ENCODE measurements at regions not wholly inside any gene's neighbourhood (a gene's known extent, or its start where the extent isn't known, plus 50 kb on each side); places are given as distances from the start of the nearest gene placed in this dataset.

DNA sequence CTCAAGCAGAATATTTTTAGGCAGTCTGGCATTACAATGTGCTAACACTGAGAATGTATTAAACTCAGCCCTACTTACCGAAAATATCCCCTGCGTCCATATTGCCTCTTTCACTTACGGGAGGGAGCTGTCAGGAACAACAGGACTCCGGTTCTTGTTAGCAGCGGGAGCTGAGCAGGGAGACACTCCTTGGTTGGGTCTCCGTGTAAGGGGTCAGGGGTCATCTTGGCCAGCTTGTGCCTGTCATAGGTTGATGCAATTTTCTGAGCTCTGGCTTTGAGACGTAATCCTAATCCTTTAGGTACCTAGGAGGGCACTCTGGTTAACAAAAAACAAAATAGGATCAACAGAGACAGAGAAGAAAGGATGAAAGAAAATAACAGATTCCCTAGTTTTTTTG is 1477.2 kb downstream of the BRD1 start:
- H2AFZ ChIP-seq (ENCODE audit: low read depth, low read length, severe bottlenecking), result no peak overlapping the region
- no peak overlapping the region for H3K9ac ChIP-seq (ENCODE audit: low read length)
- no peaks in the 10 kb centered on the region for H3K27me3 ChIP-seq (ENCODE audit: low read length)
- no peak overlapping the region for H3K27ac ChIP-seq (ENCODE audit: low read depth, low read length)
- H3K36me3 ChIP-seq (ENCODE audit: low read length), result no peaks in the 10 kb centered on the region
- H3K9me3 ChIP-seq (ENCODE audit: insufficient read depth, low read length), result no peaks in the 10 kb centered on the region
- TF ChIP-seq CTCF (IDR thresholded peaks at IDR 0.05; ENCODE audit: insufficient read depth, low read length, poor library complexity, severe bottlenecking), result no peak
- no peak for TF ChIP-seq EZH2phosphoT487 (conservative IDR thresholded peaks at IDR 0.05; ENCODE audit: low read length)
- no peaks in the 10 kb centered on the region for H3K9me2 ChIP-seq (replicated peaks; ENCODE audit: insufficient read depth, low read length)
- no peaks in the 10 kb centered on the region for H4K20me1 ChIP-seq (ENCODE audit: low read depth, low read length)
- H3K4me3 ChIP-seq (ENCODE audit: insufficient read depth, low read length, poor library complexity, severe bottlenecking), result no peak overlapping the region
- no peaks in the 10 kb centered on the region for H3F3A ChIP-seq (ENCODE audit: insufficient read depth)
- no peak overlapping the region for H3K4me2 ChIP-seq (ENCODE audit: low read depth, low read length, poor library complexity, severe bottlenecking)
- H3K79me2 ChIP-seq (ENCODE audit: insufficient read depth, low read length), result no peaks in the 10 kb centered on the region

GRCh38 chr22:48348855-48349254 is 1478.8 kb downstream of the BRD1 start:
- Histone ChIP-seq H3K79me2 (ENCODE audit: insufficient read depth, low read length) (no peaks in the 10 kb centered on the region), H3K9me3 (ENCODE audit: insufficient read depth, low read length) (no peaks in the 10 kb centered on the region), H2AFZ (ENCODE audit: low read depth, low read length, severe bottlenecking) (no peak overlapping the region), H3K9me2 (replicated peaks; ENCODE audit: insufficient read depth, low read length) (no peaks in the 10 kb centered on the region), H3K36me3 (ENCODE audit: low read length) (no peaks in the 10 kb centered on the region), H3K4me2 (ENCODE audit: low read depth, low read length, poor library complexity, severe bottlenecking) (no peak overlapping the region), H3F3A (ENCODE audit: insufficient read depth) (no peaks in the 10 kb centered on the region), H4K20me1 (ENCODE audit: low read depth, low read length) (no peaks in the 10 kb centered on the region), H3K4me3 (ENCODE audit: insufficient read depth, low read length, poor library complexity, severe bottlenecking) (no peak overlapping the region), H3K27ac (ENCODE audit: low read depth, low read length) (no peak overlapping the region), H3K9ac (ENCODE audit: low read length) (no peak overlapping the region), H3K27me3 (ENCODE audit: low read length) (no peaks in the 10 kb centered on the region)
- TF ChIP-seq EZH2phosphoT487 (conservative IDR thresholded peaks at IDR 0.05; ENCODE audit: low read length) (no peak), CTCF (IDR thresholded peaks at IDR 0.05; ENCODE audit: insufficient read depth, low read length, poor library complexity, severe bottlenecking) (no peak)

GRCh38 chr22:48347311-48347710 is 1480.4 kb downstream of the BRD1 start:
- Histone ChIP-seq H3K9me2 (replicated peaks; ENCODE audit: insufficient read depth, low read length) (no peaks in the 10 kb centered on the region), H3F3A (ENCODE audit: insufficient read depth) (no peaks in the 10 kb centered on the region), H3K79me2 (ENCODE audit: insufficient read depth, low read length) (no peaks in the 10 kb centered on the region), H3K27me3 (ENCODE audit: low read length) (no peaks in the 10 kb centered on the region), H3K36me3 (ENCODE audit: low read length) (no peaks in the 10 kb centered on the region), H3K4me2 (ENCODE audit: low read depth, low read length, poor library complexity, severe bottlenecking) (no peak overlapping the region), H4K20me1 (ENCODE audit: low read depth, low read length) (no peaks in the 10 kb centered on the region), H3K27ac (ENCODE audit: low read depth, low read length) (no peak overlapping the region), H3K9ac (ENCODE audit: low read length) (no peak overlapping the region), H2AFZ (ENCODE audit: low read depth, low read length, severe bottlenecking) (no peak overlapping the region), H3K9me3 (ENCODE audit: insufficient read depth, low read length) (no peaks in the 10 kb centered on the region), H3K4me3 (ENCODE audit: insufficient read depth, low read length, poor library complexity, severe bottlenecking) (no peak overlapping the region)
- TF ChIP-seq EZH2phosphoT487 (conservative IDR thresholded peaks at IDR 0.05; ENCODE audit: low read length), result no peak
- TF ChIP-seq CTCF (IDR thresholded peaks at IDR 0.05; ENCODE audit: insufficient read depth, low read length, poor library complexity, severe bottlenecking), result no peak

- no peaks in the 10 kb centered on the region for H3F3A ChIP-seq (ENCODE audit: insufficient read depth)
- H3K36me3 ChIP-seq (ENCODE audit: low read length), result no peaks in the 10 kb centered on the region
- no peak overlapping the region for H2AFZ ChIP-seq (ENCODE audit: low read depth, low read length, severe bottlenecking)
- no peaks in the 10 kb centered on the region for H4K20me1 ChIP-seq (ENCODE audit: low read depth, low read length)
- H3K27me3 ChIP-seq (ENCODE audit: low read length), result no peaks in the 10 kb centered on the region
- no peak overlapping the region for H3K4me3 ChIP-seq (ENCODE audit: insufficient read depth, low read length, poor library complexity, severe bottlenecking)
- H3K9ac ChIP-seq (ENCODE audit: low read length), result no peak overlapping the region
- H3K27ac ChIP-seq (ENCODE audit: low read depth, low read length), result no peak overlapping the region
- no peak overlapping the region for H3K4me2 ChIP-seq (ENCODE audit: low read depth, low read length, poor library complexity, severe bottlenecking)
- no peaks in the 10 kb centered on the region for H3K79me2 ChIP-seq (ENCODE audit: insufficient read depth, low read length)
- H3K9me3 ChIP-seq (ENCODE audit: insufficient read depth, low read length), result no peaks in the 10 kb centered on the region
- H3K9me2 ChIP-seq (replicated peaks; ENCODE audit: insufficient read depth, low read length), result no peaks in the 10 kb centered on the region
- TF ChIP-seq EZH2phosphoT487 (conservative IDR thresholded peaks at IDR 0.05; ENCODE audit: low read length) (no peak), CTCF (IDR thresholded peaks at IDR 0.05; ENCODE audit: insufficient read depth, low read length, poor library complexity, severe bottlenecking) (no peak)
Observed at GRCh38 chr22:48346911-48347310, 1480.8 kb downstream of the BRD1 start.
